WTC11 (cell line): ENCODE measurements at regions not wholly inside any gene's neighbourhood (a gene's known extent, or its start where the extent isn't known, plus 50 kb on each side); places are given as distances from the start of the nearest gene placed in this dataset.

Experiments
- ATAC-seq: fragments of 200-7000 bp; cut with Tn5 transposase; 2 replicates; pipeline ENCODE4 v1.10.0; 2021; ENCODE audit warnings: mild to moderate bottlenecking, moderate library complexity
- CTCF ChIA-PET: fragments of 300-600 bp; sonication (Branson Sonifier 250); formaldehyde crosslinking; loops from one replicate; lab custom pipeline; 2021; ENCODE audit warnings: antibody characterized with exemption; lab: Charles Lee
- POLR2A ChIA-PET: fragments of 350-600 bp; sonication (Branson Sonifier 250); formaldehyde crosslinking; loops from one replicate; lab custom pipeline; 2021; ENCODE audit warnings: antibody characterized with exemption; lab: Charles Lee
- DNase-seq: peaks from one replicate; pipeline ENCODE4 v3.0.0; 2021; ENCODE audit warnings: low spot score
- H3K27ac Mint-ChIP-seq: 2 replicates; pipeline ENCODE4 v1.8.0; 2021; ENCODE audit warnings: mixed read lengths
- H3K27me3 Mint-ChIP-seq: 2 replicates; pipeline ENCODE4 v1.8.0; 2021; ENCODE audit warnings: low read depth, mild to moderate bottlenecking, moderate library complexity, mixed read lengths
- H3K36me3 Mint-ChIP-seq: 2 replicates; pipeline ENCODE4 v1.8.0; 2021; ENCODE audit warnings: mixed read lengths
- H3K4me1 Mint-ChIP-seq: 2 replicates; pipeline ENCODE4 v1.8.0; 2022; ENCODE audit warnings: mixed read lengths
- H3K4me3 Mint-ChIP-seq: 2 replicates; pipeline ENCODE4 v1.8.0; 2021; ENCODE audit warnings: mild to moderate bottlenecking, moderate library complexity, mixed read lengths
- H3K9me3 Mint-ChIP-seq: 2 replicates; pipeline ENCODE4 v1.8.0; 2021; ENCODE audit warnings: mixed read lengths
- AR ChIP-seq: fragments of 250-450 bp; sonication (Bioruptor Pico); IDR thresholded peaks from 2 replicates; pipeline ENCODE4 v1.9.0; 2021; ENCODE audit warnings: mild to moderate bottlenecking
- ATF1 ChIP-seq: sonication (generic); formaldehyde crosslinking; IDR thresholded peaks from 2 replicates; pipeline ENCODE4 v1.8.1; 2023; ENCODE audit warnings: mild to moderate bottlenecking, moderate library complexity, missing genetic modification reagents
- ATF2 ChIP-seq: sonication (generic); formaldehyde crosslinking; IDR thresholded peaks from 2 replicates; pipeline ENCODE4 v1.8.1; 2022; ENCODE audit warnings: low read depth, missing genetic modification reagents, borderline replicate concordance
- ATF3 ChIP-seq: sonication (generic); formaldehyde crosslinking; conservative IDR thresholded peaks from 2 replicates; pipeline ENCODE4 v1.8.1; 2022; ENCODE audit warnings: mild to moderate bottlenecking, missing genetic modification reagents
- CBFB ChIP-seq: sonication (generic); formaldehyde crosslinking; IDR thresholded peaks from 2 replicates; pipeline ENCODE4 v1.8.1; 2022; ENCODE audit warnings: mild to moderate bottlenecking, low read depth, missing genetic modification reagents
- CTCF ChIP-seq: fragments of 200-600 bp; IDR thresholded peaks from 2 replicates; pipeline ENCODE4 v1.8.0; 2022; ENCODE audit warnings: antibody characterized with exemption
- ESRRA ChIP-seq: sonication (generic); formaldehyde crosslinking; IDR thresholded peaks from 2 replicates; pipeline ENCODE4 v1.8.1; 2022; ENCODE audit warnings: mild to moderate bottlenecking, missing genetic modification reagents, borderline replicate concordance
- FOXJ3 ChIP-seq: sonication (generic); formaldehyde crosslinking; IDR thresholded peaks from 2 replicates; pipeline ENCODE4 v1.9.0; 2021; ENCODE audit warnings: missing genetic modification reagents, mild to moderate bottlenecking, borderline replicate concordance
- HMGA2 ChIP-seq: fragments of 250-450 bp; sonication (Bioruptor Pico); IDR thresholded peaks from 2 replicates; pipeline ENCODE4 v1.4.0; 2021; ENCODE audit warnings: mild to moderate bottlenecking, moderate library complexity
- MLX ChIP-seq: sonication (generic); formaldehyde crosslinking; IDR thresholded peaks from 2 replicates; pipeline ENCODE4 v1.8.1; 2023; ENCODE audit warnings: mild to moderate bottlenecking, missing genetic modification reagents, moderate library complexity
- RORB ChIP-seq: fragments of 250-450 bp; sonication (Bioruptor Pico); IDR thresholded peaks from 2 replicates; pipeline ENCODE4 v1.9.0; 2021; ENCODE audit warnings: mild to moderate bottlenecking
- SOX15 ChIP-seq: fragments of 250-450 bp; sonication (Bioruptor Pico); IDR thresholded peaks from 2 replicates; pipeline ENCODE4 v1.9.0; 2021; ENCODE audit warnings: mild to moderate bottlenecking
- TEAD1 ChIP-seq: sonication (generic); formaldehyde crosslinking; IDR thresholded peaks from 2 replicates; pipeline ENCODE4 v1.8.0; 2022; ENCODE audit warnings: mild to moderate bottlenecking, missing genetic modification reagents
- USF1 ChIP-seq: sonication (generic); formaldehyde crosslinking; IDR thresholded peaks from 2 replicates; pipeline ENCODE4 v1.8.0; 2022; ENCODE audit warnings: mild to moderate bottlenecking, missing genetic modification reagents
- ZNF121 ChIP-seq: sonication (generic); formaldehyde crosslinking; IDR thresholded peaks from 2 replicates; pipeline ENCODE4 v1.8.0; 2023; ENCODE audit warnings: missing genetic modification reagents
- ZNF396 ChIP-seq: fragments of 250-450 bp; sonication (Bioruptor Pico); IDR thresholded peaks from 2 replicates; pipeline ENCODE4 v1.8.0; 2021; ENCODE audit warnings: mild to moderate bottlenecking, moderate library complexity, borderline replicate concordance
- ZSCAN18 ChIP-seq: fragments of 250-450 bp; sonication (Bioruptor Pico); IDR thresholded peaks from 2 replicates; pipeline ENCODE4 v2.1.2; 2022; ENCODE audit warnings: mild to moderate bottlenecking, moderate library complexity

- TF ChIP-seq AR (CRISPR knock-in tag): no peak
Observed at GRCh38 chr21:16323596-16323995, 593.8 kb downstream of the USP25 start (continued).

GRCh38 chr21:16324630-16325029 lies 594.8 kb downstream of the USP25 start:
- no peak for ATAC-seq
- H3K4me1 Mint-ChIP-seq: no peaks in the 10 kb centered on the region
- ChIA-PET CTCF (no interaction called here), POLR2A (no interaction called here)
- H3K9me3 Mint-ChIP-seq: no peaks in the 10 kb centered on the region
- TF ChIP-seq CBFB (CRISPR knock-in tag) (no peak), HMGA2 (CRISPR knock-in tag) (peak; percentile 56; the same call in 1 of the 2 replicates), RORB (no peak)
- no peak overlapping the region for H3K4me3 Mint-ChIP-seq
- no peak for DNase-seq
- H3K27ac Mint-ChIP-seq: no peak overlapping the region
- H3K36me3 Mint-ChIP-seq: no peaks in the 10 kb centered on the region
- H3K27me3 Mint-ChIP-seq: peaks cover 10% of the 10 kb centered on the region

GRCh38 chr21:16330082-16330907 lies 600.5 kb downstream of the USP25 start:
- ATAC-seq (peak; percentile 94), DNase-seq (no peak)
- H3K27me3 Mint-ChIP-seq: no peaks in the 10 kb centered on the region
- no peak for TF ChIP-seq TEAD1 (CRISPR knock-in tag)
- TF ChIP-seq ZNF396: no peak
- TF ChIP-seq ZNF121 (CRISPR knock-in tag): no peak
- TF ChIP-seq MLX (CRISPR knock-in tag): no peak
- peak; percentile 30; the same call in 1 of the 2 replicates for TF ChIP-seq CTCF
- no peak for TF ChIP-seq ZSCAN18
- TF ChIP-seq ESRRA (CRISPR knock-in tag): no peak
- no peak overlapping the region for H3K27ac Mint-ChIP-seq
- peaks cover 13% of the 10 kb centered on the region for H3K4me1 Mint-ChIP-seq
- POLR2A ChIA-PET: no interaction called here
- CTCF ChIA-PET: interaction anchor here (0.6 to 2.1 kb wide), 11 partner anchors 10 to 352 kb away, joined by 3 to 11 read pairs (median 3); no protein-coding TSS in a partner anchor
- H3K4me3 Mint-ChIP-seq: no peak overlapping the region
- H3K9me3 Mint-ChIP-seq: peaks cover 4% of the 10 kb centered on the region; the same call in 1 of the 2 replicates
- no peaks in the 10 kb centered on the region for H3K36me3 Mint-ChIP-seq

GRCh38 chr21:16330908-16331268 lies 601.1 kb downstream of the USP25 start:
- H3K27me3 Mint-ChIP-seq: no peaks in the 10 kb centered on the region
- no peak overlapping the region for H3K4me3 Mint-ChIP-seq
- ATAC-seq (peak; percentile 59; the same call in 1 of the 2 replicates), DNase-seq (peak; percentile 16)
- H3K27ac Mint-ChIP-seq: no peak overlapping the region
- H3K9me3 Mint-ChIP-seq: peaks cover 4% of the 10 kb centered on the region; the same call in 1 of the 2 replicates
- CTCF ChIA-PET: interaction anchor here (0.8 to 2.1 kb wide), 9 partner anchors 9 to 352 kb away, joined by 3 to 11 read pairs (median 3); no protein-coding TSS in a partner anchor
- POLR2A ChIA-PET: no interaction called here
- H3K4me1 Mint-ChIP-seq: peaks cover 13% of the 10 kb centered on the region
- no peaks in the 10 kb centered on the region for H3K36me3 Mint-ChIP-seq
- TF ChIP-seq ATF2 (CRISPR knock-in tag) (no peak), FOXJ3 (CRISPR knock-in tag) (no peak), SOX15 (CRISPR knock-in tag) (no peak), ATF1 (CRISPR knock-in tag) (no peak), USF1 (CRISPR knock-in tag) (no peak), ATF3 (CRISPR knock-in tag) (no peak)
